Testis (tissue), 2 donors: ENCODE measurements at regions not wholly inside any gene's neighbourhood (a gene's known extent, or its start where the extent isn't known, plus 50 kb on each side); places are given as distances from the start of the nearest gene placed in this dataset.

Experiments
- POLR2A ChIP-seq: fragments of 450-650 bp; IDR thresholded peaks from one replicate; pipeline ENCODE4 v1.6.1; 2017; ENCODE audit warnings: antibody characterized with exemption, mild to moderate bottlenecking, moderate library complexity
- TF ChIP-seq, protein P1 (sequence below), 3 experiments: fragments of 450-650 bp in 2 of 3; fragments of 200-600 bp in 1 of 3; sonication (generic) in 1 of 3; IDR thresholded peaks; one replicate each; pipeline ENCODE4 v1.5.1; 2016 to 2019; ENCODE audit warnings: antibody characterized with exemption in 3 of 3, mild to moderate bottlenecking in 2 of 3, moderate library complexity in 1 of 3

DNA sequence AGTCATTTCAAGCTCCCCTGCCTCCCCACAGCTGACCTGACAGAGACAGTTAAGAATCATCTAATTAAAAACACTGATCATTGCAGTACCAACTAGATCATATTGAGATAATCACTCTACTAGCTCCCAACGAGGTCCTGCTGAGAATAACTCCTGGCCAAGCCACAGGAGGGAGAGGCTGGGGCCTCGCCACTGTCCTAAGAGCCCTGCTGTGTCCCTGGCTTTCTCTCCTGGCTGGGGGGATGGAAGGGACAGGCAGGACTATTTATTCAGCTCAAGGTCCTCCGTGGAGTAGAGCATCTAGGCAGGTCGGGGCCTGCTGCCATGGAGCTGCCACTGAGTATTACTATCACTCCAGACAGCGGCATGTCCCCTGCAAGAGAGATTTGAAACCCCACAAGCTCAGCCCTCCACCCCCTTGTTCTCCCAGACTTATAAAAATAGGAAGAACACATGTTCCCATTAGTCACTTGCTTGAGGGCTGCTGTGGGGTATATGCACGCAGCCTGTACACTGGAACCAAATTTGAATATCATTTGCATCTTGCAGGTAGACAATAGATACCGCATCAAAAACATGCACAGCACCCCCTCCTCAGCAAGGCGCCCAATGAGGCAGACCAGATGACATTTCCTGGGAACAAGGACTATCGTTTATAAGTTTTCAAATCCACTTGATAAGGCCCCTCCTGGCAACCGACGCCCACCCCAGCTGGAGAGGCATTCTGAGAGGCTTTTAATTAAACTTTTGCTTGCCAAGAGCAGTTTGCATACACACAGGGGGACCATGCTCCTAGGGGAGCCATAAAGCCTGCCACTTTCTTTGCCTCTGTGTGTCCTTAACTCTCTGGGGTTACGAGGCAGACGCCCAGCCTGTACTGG lies 385.2 kb upstream of the ZFHX3 start:
- TF ChIP-seq, protein P1, sequence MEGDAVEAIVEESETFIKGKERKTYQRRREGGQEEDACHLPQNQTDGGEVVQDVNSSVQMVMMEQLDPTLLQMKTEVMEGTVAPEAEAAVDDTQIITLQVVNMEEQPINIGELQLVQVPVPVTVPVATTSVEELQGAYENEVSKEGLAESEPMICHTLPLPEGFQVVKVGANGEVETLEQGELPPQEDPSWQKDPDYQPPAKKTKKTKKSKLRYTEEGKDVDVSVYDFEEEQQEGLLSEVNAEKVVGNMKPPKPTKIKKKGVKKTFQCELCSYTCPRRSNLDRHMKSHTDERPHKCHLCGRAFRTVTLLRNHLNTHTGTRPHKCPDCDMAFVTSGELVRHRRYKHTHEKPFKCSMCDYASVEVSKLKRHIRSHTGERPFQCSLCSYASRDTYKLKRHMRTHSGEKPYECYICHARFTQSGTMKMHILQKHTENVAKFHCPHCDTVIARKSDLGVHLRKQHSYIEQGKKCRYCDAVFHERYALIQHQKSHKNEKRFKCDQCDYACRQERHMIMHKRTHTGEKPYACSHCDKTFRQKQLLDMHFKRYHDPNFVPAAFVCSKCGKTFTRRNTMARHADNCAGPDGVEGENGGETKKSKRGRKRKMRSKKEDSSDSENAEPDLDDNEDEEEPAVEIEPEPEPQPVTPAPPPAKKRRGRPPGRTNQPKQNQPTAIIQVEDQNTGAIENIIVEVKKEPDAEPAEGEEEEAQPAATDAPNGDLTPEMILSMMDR (IDR thresholded peaks at IDR 0.05), result no peak
- no peak for TF ChIP-seq POLR2A
